ENCODE measurements at regions not wholly inside any gene's neighbourhood (a gene's known extent, or its start where the extent isn't known, plus 50 kb on each side); places are given as distances from the start of the nearest gene placed in this dataset.

DNA sequence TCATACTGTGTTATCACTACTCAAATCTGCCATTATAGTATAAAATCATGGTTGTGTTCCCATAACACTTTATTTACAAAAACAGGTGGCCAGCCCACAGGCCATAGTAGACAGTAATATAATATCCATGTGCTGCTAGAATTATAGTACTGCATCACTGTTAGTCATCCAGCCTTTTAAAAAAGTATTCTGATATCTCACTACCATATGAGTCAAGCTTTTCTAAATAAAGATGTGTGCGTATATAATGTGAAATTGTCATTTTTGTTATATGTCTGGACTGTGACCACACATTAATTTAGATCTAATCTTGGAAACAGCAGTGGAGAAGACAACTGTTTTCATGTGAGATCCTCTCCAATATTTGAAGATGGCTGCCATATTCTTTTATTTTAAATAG, 1049.1 kb upstream of the GOT2 start:
- WGBS (ENCODE audit: low lambda C conversion rate): 20% methylated on average over 1 of the region's 1 CpG
- H3K79me2 ChIP-seq (ENCODE audit: insufficient read depth): no peaks in the 10 kb centered on the region
- no peaks in the 10 kb centered on the region for H3K9me3 ChIP-seq
- H3K36me3 ChIP-seq (replicated peaks in 1 of 2; ENCODE audit: control insufficient read depth in 1 of 2, insufficient read depth in 2 of 2, low read length in 1 of 2): no peaks in the 10 kb centered on the region
- no peak overlapping the region for H3K4me2 ChIP-seq
- no peak for TF ChIP-seq FOSL2 (IDR thresholded peaks at IDR 0.05; ENCODE audit: borderline replicate concordance, low read depth)
- TF ChIP-seq MXI1 (IDR thresholded peaks at IDR 0.05; ENCODE audit: low read depth, low read length): no peak
- TF ChIP-seq RFX5 (IDR thresholded peaks at IDR 0.05; ENCODE audit: low read length): no peak
- no peak for TF ChIP-seq EP300 (IDR thresholded peaks at IDR 0.05; ENCODE audit: borderline replicate concordance in 1 of 2, low read depth in 1 of 2, low read length in 1 of 2)
- no peak for TF ChIP-seq NRF1 (IDR thresholded peaks at IDR 0.05; ENCODE audit: low read depth, low read length)
- no peak for TF ChIP-seq EZH2phosphoT487 (IDR thresholded peaks at IDR 0.05; ENCODE audit: borderline replicate concordance, low read depth)
- no peak for TF ChIP-seq TEAD4 (IDR thresholded peaks at IDR 0.05; ENCODE audit: borderline replicate concordance, insufficient read depth)
- no peak for TF ChIP-seq SIN3A (IDR thresholded peaks at IDR 0.05; ENCODE audit: borderline replicate concordance, low read depth, low read length)
- TF ChIP-seq ELF1 (IDR thresholded peaks at IDR 0.05): no peak
- TF ChIP-seq, protein P1, sequence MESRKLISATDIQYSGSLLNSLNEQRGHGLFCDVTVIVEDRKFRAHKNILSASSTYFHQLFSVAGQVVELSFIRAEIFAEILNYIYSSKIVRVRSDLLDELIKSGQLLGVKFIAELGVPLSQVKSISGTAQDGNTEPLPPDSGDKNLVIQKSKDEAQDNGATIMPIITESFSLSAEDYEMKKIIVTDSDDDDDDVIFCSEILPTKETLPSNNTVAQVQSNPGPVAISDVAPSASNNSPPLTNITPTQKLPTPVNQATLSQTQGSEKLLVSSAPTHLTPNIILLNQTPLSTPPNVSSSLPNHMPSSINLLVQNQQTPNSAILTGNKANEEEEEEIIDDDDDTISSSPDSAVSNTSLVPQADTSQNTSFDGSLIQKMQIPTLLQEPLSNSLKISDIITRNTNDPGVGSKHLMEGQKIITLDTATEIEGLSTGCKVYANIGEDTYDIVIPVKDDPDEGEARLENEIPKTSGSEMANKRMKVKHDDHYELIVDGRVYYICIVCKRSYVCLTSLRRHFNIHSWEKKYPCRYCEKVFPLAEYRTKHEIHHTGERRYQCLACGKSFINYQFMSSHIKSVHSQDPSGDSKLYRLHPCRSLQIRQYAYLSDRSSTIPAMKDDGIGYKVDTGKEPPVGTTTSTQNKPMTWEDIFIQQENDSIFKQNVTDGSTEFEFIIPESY (IDR thresholded peaks at IDR 0.05; ENCODE audit: borderline replicate concordance, low read depth): no peak
- no peak for TF ChIP-seq RCOR1 (IDR thresholded peaks at IDR 0.05; ENCODE audit: low read length)
- no peak for TF ChIP-seq POLR2AphosphoS5 (IDR thresholded peaks at IDR 0.05; ENCODE audit: low read depth, low read length)
- no peak for TF ChIP-seq RAD21 (IDR thresholded peaks at IDR 0.05; ENCODE audit: low read length)
- no peak for TF ChIP-seq CHD2 (IDR thresholded peaks at IDR 0.05; ENCODE audit: low read length, partially characterized antibody)
- TF ChIP-seq MEF2A (IDR thresholded peaks at IDR 0.05; ENCODE audit: borderline replicate concordance, low read depth): no peak
- no peak for TF ChIP-seq NFIC (IDR thresholded peaks at IDR 0.05; ENCODE audit: borderline replicate concordance)
- TF ChIP-seq RXRA (IDR thresholded peaks at IDR 0.05; ENCODE audit: borderline replicate concordance, low read depth): no peak
- TF ChIP-seq, protein P2, sequence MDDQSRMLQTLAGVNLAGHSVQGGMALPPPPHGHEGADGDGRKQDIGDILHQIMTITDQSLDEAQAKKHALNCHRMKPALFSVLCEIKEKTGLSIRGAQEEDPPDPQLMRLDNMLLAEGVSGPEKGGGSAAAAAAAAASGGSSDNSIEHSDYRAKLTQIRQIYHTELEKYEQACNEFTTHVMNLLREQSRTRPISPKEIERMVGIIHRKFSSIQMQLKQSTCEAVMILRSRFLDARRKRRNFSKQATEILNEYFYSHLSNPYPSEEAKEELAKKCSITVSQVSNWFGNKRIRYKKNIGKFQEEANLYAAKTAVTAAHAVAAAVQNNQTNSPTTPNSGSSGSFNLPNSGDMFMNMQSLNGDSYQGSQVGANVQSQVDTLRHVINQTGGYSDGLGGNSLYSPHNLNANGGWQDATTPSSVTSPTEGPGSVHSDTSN (IDR thresholded peaks at IDR 0.05): no peak
- no peak for TF ChIP-seq JUND (IDR thresholded peaks at IDR 0.05)
- TF ChIP-seq CTCF (IDR thresholded peaks at IDR 0.05): no peak
- CTCF ChIA-PET: no interaction called here
- no peak overlapping the region for H2AFZ ChIP-seq (ENCODE audit: low read depth)
- no peaks in the 10 kb centered on the region for H3K27me3 ChIP-seq (ENCODE audit: insufficient read depth)
- no peak overlapping the region for H3K4me3 ChIP-seq (ENCODE audit: low read depth in 2 of 2, low read length in 1 of 2)
- POLR2A ChIA-PET: no interaction called here
- H4K20me1 ChIP-seq (ENCODE audit: insufficient read depth): no peaks in the 10 kb centered on the region
- no peaks in the 10 kb centered on the region for H3K9me2 ChIP-seq
- no peak overlapping the region for H3K27ac ChIP-seq (ENCODE audit: low read depth in 2 of 2, low read length in 1 of 2)
- no peak overlapping the region for H3K9ac ChIP-seq
- no peaks in the 10 kb centered on the region for H3F3A ChIP-seq (replicated peaks; ENCODE audit: insufficient read depth)
- H3K4me1 ChIP-seq (ENCODE audit: control insufficient read depth in 1 of 2, insufficient read depth in 2 of 2, low read depth in 1 of 2, low read length in 1 of 2): no peaks in the 10 kb centered on the region
- DNase-seq: no peak

All from SK-N-SH (cell line).